ENCODE measurements at regions not wholly inside any gene's neighbourhood (a gene's known extent, or its start where the extent isn't known, plus 50 kb on each side); places are given as distances from the start of the nearest gene placed in this dataset.

GRCh38 chr3:22378869-22379268, 627.9 kb upstream of the ZNF385D start:
- CTCF ChIA-PET, result interaction anchor here (0.5 kb wide), 1 partner anchor 1673 kb away, joined by 3 read pairs; no protein-coding TSS in a partner anchor
- H3K9me3 Mint-ChIP-seq, result no peaks in the 10 kb centered on the region
- TF ChIP-seq USF2 (CRISPR knock-in tag; IDR thresholded peaks at IDR 0.05) (no peak), ATF1 (CRISPR knock-in tag; IDR thresholded peaks at IDR 0.05) (no peak), STAT6 (CRISPR knock-in tag; conservative IDR thresholded peaks at IDR 0.05; ENCODE audit: low read depth) (no peak), ZNF532 (CRISPR knock-in tag; IDR thresholded peaks at IDR 0.05; ENCODE audit: borderline replicate concordance) (no peak), FOXK1 (CRISPR knock-in tag; IDR thresholded peaks at IDR 0.05) (no peak), OVOL2 (CRISPR knock-in tag; IDR thresholded peaks at IDR 0.05; ENCODE audit: borderline replicate concordance) (no peak), HMGA2 (CRISPR knock-in tag; IDR thresholded peaks at IDR 0.05) (no peak), IRF2 (CRISPR knock-in tag; IDR thresholded peaks at IDR 0.05; ENCODE audit: borderline replicate concordance, low read depth) (no peak), TEAD4 (CRISPR knock-in tag; IDR thresholded peaks at IDR 0.05) (no peak), PRDM15 (CRISPR knock-in tag; IDR thresholded peaks at IDR 0.05) (no peak), ETV6 (CRISPR knock-in tag; IDR thresholded peaks at IDR 0.05) (no peak), SMAD3 (CRISPR knock-in tag; IDR thresholded peaks at IDR 0.05; ENCODE audit: borderline replicate concordance) (no peak), ZMAT4 (CRISPR knock-in tag; IDR thresholded peaks at IDR 0.05) (no peak), GABPB1 (CRISPR knock-in tag; IDR thresholded peaks at IDR 0.05) (no peak), MXD4 (CRISPR knock-in tag; IDR thresholded peaks at IDR 0.05; ENCODE audit: borderline replicate concordance) (no peak)
- peaks cover 8% of the 10 kb centered on the region for H3K27me3 Mint-ChIP-seq (ENCODE audit: low read depth)
- no peaks in the 10 kb centered on the region for H3K4me1 Mint-ChIP-seq
- POLR2A ChIA-PET, result no interaction called here
- ATAC-seq (no peak), DNase-seq (ENCODE audit: low spot score) (no peak)
- no peaks in the 10 kb centered on the region for H3K36me3 Mint-ChIP-seq
- H3K4me3 Mint-ChIP-seq, result no peak overlapping the region
- H3K27ac Mint-ChIP-seq, result no peak overlapping the region

Data from WTC11 (cell line).